NCI-H2227 (cell line): ENCODE measurements at regions not wholly inside any gene's neighbourhood (a gene's known extent, or its start where the extent isn't known, plus 50 kb on each side); places are given as distances from the start of the nearest gene placed in this dataset.
"Not testable (repeated sequence)": the region's sequence is repeated elsewhere in the genome, so short reads cannot be mapped to it uniquely, and the experiment has no call there.

Experiments used
- DNase-seq: peaks from one replicate; lab custom pipeline; 2025; ENCODE audit not compliant: unreplicated experiment; lab: John Stamatoyannopoulos, UW

DNA sequence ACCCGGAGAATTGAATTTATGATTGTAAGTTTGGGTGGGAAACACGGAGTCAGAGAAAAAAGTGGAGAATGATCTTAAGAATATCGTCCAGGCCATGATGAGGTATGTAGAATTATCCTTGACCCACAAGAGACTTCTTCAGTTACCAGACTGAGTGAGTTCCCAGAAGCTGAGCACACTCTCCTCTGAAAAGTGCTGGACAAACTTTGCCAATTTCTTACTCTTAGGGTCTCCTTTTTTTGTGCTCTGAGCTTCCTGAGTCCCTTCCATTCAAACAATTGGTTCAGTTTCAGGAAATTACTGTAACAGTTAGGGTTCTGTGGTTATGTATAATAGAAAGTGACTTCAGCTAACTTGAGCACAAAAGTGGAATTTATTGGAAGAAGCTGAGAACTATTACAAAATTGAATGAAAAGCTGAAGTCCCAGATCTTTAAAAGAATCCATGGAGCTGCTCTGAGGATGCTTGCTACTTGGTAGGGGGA, 50.6 kb upstream of the EHBP1 start:
- DNase-seq = no peak

DNA sequence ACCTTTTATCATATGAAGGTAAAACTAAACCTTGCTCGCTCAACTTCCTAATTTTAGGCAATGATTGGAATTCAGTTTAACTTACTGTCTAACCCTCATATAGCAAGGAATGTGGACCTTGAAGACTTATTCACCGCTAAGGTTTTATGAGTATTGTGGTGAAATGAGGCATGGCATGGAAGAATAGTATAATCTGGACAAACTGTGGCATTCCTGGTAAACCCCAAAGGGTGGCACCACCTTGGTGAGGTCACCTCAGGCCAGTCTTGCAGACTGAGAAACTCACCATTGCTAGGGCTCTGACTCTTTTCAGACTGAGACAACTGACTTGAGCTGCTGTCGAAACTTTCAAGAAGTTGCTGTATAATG, 51.1 kb upstream of the EHBP1 start:
- DNase-seq = no peak

DNA sequence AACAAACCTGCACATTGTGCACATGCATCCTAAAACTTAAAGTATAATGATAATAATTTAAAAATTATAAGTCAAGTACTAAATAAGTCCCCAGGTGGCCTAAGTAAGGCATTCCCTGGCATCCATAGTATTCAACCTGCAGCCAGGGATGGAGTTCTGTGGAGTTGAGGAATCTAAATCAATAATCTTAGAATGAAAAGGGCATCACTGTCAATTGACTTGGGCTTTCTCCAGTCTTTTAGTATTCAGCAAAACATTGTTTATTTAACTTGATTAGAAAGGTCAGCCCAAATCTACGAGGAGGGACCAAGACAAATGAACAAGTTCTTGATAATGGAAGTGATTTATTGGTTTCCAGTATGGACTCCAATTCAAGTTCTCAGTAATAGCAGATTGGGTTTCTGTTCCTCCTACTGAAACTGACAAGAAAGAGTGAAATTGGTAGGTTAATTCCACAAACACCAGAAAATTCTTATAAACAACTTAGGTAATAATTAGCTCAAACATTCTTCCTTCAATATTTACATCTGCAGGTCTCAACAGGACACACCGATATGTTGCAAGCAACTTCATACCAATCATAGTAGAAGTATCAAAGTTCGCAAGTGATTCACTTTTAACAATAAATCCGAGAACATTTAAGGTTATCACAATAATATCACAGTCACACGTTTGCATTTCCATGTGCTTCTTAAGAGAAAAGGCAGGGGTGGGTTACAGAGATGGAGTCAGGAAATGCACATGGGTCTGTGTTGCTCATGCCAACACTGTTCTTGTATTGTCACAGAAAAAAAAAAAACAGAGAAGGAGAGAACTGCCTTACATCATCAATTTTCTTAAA, 51.7 kb upstream of the EHBP1 start:
- DNase-seq = no peak

DNA sequence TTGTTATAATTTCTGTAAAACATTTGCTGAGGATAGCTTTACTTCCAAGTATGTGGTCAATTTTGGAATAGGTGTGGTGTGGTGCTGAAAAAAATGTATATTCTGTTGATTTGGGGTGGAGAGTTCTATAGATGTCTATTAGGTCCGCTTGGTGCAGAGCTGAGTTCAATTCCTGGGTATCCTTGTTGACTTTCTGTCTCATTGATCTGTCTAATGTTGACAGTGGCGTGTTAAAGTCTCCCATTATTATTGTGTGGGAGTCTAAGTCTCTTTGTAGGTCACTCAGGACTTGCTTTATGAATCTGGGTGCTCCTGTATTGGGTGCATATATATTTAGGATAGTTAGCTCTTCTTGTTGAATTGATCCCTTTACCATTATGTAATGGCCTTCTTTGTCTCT, 56.4 kb upstream of the EHBP1 start:
- not testable (repeated sequence) for DNase-seq

DNA sequence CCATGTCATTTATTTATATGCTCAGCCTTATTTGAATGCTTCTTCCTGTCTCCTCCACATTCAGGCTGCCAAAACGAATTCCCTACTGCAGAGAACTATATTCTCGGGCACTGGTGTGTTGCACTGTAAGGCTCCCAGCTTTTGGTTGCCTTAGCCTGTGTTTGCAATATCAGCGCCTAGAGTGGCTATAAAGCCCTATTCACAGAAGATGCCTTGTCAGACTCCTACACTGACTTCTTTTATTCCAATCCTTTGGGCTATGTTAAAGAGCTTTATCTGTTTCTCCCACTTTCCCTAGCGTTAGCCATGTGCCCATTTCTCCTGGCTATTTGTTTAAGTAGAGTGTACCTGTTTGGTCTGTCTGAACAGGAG, 62.4 kb upstream of the EHBP1 start:
- no peak for DNase-seq

DNA sequence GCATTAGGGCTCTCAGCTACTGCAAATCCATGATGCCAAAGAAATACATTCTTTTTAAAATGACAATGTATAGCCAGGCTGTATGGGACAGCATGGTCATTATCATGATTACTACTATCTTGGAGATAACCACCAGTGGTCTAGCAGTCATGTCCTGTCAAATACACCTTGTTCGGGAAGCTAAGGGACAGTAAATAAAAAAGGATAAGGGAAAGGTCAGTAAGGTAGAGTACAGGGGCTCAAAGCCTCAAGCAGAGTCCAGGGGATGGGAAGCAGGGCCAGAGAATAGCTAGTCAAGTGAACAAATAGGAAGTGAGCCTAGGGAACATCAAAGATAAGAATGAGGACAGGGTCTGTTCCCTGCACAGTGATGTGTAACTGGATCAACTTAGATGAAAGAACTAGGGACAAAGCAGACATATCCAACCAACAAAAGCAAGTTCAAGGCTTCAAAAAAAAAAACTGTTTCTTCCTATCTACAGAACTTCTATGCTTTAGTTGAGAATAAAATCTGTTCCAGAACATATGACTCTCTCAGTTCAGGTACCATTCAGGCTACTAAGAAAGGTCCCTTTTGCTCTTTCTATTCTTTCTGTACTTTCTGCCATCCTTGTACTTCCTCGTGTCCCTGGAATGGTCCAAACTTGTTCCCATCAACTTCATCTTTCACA, 62.9 kb upstream of the EHBP1 start:
- DNase-seq = no peak

DNA sequence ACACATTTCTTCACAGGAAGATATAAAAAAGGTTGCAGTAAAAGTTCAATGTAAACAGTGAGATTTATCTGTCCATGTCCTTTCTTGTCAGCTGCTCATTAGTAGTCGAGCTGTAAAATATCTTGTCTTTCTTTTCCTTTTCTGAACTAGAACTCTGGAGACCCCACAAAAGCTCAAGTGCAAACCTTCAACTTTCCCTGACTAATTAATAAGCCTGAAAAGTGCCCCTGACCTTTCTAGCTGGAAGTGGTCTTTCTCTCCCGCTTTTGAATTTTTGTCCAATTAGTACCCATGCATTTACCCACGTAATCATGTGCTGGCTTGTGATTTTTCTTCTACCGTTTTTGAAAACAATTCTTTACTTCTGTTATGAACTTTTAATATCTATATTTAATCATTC, 63.6 kb upstream of the EHBP1 start:
- DNase-seq = no peak

DNA sequence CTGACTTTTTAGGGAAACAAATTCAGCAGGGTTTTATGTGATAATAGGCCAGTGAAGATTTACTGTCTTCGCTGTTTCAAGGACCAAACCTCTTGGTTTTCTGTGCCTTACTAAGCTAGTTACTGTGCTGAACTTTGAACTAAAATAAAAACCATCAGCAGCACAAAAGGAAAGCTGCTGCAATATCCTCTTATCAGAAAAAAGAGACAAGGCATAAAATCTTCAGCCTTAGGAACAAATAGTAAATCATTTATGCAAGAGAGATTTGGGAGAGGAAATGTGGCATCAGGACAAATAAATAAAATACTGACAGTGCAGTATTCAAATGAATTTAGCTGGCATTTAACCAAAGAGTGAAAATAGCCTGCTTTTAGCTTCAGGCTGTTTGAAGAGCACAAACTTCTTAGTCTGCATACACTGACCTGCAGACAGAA, 64.1 kb upstream of the EHBP1 start:
- DNase-seq = no peak

DNA sequence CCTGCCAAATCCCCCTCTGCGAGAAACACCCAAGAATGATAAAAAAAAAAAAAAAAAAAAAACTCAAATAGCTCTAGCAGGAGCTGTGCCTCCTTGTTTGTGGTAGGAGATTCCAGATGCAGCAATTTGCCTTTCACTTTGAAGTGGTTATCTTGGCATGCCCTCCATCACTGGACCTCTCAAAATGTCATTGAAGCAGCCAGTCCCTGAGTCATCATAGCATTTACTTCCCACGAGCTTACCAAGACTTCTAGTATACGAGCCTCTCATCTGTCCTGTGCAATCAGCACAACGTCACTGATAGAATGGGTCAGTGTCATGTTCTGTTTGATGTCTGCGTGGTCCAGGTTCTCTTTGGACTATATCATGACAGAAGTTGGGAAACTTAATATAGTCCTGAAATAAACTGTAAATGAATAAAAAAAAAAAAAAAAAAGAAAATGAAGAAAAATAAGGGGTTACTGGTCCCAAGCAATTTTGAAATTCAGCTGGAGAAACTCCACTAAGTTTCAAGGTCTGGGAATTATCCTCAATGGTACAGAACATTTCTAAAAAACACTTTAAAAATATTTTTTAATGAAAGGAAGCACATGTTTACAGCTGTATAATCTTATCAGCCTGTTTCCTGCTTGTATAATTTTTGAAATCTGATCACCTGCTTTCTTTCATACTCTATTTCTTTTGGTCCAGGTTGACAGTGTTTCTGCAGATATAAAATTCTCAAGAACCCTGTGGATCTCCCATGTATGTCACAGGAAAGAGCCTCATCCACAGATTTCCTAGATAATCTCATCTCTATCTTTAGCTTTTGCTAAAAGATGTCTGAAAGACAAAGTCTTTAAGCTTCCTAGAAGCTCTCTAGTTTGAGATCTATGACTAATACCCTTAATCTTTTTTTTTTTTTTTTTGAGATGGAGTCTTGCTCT, 74.1 kb upstream of the EHBP1 start:
- no peak for DNase-seq

DNA sequence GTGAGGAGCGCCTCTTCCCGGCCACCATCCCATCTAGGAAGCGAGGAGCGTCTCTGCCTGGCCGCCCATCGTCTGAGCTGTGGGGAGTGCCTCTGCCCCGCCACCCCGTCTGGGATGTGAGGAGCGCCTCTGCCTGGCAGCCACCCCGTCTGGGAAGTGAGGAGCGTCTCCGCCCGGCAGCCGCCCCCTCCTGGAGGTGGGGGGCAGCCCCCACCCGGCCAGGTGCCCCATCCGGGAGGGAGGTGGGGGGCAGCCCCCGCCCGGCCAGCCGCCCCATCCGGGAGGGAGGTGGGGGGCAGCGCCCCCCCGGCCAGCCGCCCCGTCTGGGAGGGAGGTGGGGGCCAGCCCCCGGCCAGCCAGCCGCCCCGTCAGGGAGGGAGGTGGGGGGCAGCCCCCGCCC, 75.3 kb upstream of the EHBP1 start:
- not testable (repeated sequence) for DNase-seq

DNA sequence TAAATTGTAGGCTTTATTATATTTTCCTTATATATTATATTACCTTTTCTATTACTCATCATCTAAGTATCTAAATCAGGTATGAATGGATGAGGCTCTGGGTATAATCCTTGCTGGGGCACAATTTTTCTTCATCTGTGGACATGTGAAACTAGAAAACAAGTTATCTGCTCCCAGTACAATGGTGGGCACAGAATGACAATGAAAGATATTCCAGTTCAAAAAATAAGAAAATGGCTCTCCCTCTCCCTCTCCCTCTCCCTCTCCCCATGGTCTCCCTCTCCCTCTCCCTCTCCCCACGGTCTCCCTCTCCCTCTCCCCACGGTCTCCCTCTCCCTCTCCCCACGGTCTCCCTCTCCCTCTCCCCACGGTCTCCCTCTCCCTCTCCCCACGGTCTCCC, 76.2 kb upstream of the EHBP1 start:
- DNase-seq = not testable (repeated sequence)

DNA sequence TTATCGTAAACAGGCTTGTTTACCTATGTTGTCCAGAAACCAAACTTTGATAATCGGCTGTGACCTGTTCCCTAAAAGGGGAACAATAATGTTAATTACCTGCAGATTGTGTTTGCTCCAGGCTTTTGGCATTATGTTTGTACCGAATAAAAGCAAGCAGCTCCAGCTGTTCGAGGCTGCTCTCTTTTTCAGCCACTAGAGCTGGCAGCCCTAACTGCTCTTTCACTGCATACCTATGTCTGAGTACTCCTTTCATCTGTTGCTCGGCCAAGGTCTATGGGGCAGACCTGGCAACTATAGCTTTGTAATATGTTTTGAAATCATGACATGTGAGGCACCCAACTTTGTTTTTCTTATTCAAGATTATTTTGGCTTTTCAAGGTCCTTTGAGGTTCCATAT, 77.8 kb upstream of the EHBP1 start:
- no peak for DNase-seq

DNA sequence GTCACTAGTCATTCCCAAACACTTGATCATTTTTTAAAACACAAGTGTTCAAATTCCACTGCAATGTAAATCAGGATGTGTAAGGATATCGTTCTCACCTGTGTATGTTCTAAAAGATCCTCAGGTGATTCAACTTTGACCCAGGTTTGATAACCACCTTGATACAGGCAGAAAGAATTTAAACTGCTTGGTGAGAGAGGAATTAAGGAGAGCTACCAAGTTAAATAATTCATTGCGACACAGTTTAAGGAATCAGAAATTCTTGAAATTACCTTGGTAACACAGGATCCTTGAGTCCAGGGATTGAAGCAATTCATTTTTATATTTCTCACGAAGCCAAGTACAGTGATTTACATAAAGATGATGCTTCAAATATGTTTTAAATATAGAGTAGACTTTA, 80.7 kb upstream of the EHBP1 start:
- no peak for DNase-seq

DNA sequence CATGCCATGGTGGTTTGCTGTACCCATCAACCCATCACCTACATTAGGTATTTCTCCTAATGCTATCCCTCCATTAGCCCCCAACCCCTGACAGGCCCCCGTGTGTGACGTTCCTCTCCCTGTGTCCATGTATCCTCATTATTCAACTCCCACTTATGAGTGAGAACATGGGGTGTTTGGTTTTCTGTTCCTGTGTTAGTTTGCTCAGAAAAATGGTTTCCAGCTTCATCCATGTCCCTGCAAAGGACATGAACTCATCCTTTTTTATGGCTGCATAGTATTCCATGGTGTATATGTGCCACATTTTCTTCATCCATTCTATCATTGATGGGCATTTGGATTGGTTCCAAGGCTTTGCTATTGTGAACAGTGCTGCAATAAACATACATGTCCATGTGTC, 89.0 kb upstream of the EHBP1 start:
- DNase-seq = not testable (repeated sequence)

DNA sequence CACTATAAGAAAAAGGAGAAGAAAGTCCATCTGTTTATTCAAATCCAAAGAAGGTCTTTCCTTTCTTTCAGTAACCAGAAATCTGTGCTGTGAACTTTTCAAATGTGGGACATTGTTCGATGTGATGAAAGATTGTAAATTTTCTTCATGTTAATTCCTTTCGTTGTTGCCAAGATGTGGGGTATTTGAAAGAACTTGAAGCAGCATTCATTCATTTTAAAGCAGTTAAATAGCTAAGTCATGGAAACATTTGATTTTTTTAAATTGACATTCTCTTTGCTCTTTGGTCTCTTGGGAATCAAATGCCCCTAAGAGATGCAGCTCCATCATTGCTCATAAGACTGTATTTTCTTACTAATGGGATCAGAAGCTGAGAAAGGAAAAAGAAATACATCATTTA, 93.7 kb upstream of the EHBP1 start:
- no peak for DNase-seq

DNA sequence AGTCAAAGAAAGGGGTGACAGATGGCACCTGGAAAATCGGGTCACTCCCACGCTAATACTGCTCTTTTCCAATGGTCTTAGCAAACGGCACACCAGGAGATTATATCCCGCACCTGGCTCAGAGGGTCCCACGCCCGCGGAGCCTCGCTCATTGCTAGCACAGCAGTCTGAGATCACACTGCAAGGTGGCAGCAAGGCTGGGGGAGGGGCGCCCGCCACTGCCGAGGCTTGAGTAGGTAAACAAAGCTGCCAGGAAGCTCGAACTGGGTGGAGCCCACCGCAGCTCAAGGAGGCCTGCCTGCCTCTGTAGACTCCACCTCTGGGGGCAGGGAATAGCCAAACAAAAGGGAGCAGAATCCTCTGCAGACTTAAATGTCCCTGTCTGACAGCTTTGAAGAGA, 99.5 kb upstream of the TMEM17 start:
- not testable (repeated sequence) for DNase-seq

DNA sequence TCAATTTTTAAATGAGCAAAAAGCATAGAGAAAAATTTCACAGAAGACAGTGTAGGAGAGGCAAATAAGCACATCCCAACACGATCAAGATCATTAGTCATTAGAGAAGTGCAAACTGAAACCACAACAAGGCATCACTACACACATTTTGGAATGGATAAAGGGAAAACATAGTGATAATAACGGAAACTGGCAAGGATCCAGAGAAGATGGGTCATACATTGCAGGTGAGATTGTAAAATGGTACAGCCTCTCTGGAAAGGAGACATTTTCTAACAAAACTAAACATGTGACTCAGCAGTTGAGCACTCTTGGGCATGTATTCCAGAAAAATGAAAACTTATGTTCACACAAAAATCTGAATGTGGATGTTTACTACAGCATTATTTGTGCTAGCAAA, 98.3 kb upstream of the TMEM17 start:
- DNase-seq = no peak

DNA sequence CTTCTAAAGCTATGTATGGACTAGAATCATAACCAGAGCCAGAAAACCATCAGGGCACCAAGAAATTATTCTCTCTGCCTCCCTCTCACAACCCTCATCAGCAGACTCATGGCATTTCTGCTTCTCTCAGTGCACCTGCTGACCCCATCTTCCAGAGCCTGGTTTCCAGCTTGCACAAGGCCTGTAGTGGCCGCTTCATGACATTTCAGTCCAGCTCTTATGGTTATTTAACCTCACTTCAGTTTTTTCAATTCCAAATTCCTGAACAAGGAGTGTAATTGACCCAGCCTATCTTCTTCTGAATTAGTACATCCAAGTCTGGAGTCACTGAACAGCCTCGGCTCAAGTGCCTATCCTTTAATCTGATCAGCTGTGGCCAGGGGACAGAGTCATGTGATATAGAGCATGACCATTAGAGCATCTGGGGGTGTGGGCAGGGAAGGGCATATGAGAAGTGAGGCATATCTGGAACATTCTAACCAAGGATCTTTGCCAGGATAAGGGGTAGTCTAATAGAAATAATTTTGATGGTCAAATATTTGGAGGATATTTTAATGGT, 97.2 kb upstream of the TMEM17 start:
- DNase-seq = no peak

DNA sequence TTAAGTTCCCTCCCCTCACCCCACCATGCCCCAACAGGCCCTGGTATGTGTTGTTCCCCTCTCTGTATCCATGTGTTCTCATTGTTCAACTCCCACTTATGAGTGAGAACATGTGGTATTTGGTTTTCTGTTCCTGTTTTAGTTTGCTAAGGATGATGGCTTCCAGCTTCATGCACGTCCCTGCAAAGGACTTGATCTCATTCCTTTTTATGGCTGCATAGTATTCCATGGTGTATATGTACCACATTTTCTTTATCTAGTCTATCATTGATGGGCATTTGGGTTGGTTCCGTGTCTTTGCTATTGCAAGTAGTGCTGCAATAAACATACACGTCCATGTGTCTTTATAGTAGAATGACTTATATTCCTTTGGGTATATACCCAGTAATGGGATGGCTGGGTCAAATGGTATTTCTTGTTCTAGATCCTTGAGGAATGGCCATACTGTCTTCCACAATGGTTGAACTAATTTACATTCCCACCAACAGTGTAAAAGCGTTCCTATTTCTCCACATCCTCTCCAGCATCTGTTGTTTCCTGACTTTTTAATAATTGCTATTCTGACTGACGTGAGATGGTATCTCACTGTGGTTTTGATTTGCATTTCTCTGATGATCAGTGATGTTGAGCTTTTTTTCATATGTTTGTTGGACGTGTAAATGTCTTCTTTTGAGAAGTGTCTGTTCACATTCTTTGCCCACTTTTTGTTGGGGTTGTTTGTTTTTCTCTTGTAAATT, 93.8 kb upstream of the TMEM17 start:
- DNase-seq = not testable (repeated sequence)

DNA sequence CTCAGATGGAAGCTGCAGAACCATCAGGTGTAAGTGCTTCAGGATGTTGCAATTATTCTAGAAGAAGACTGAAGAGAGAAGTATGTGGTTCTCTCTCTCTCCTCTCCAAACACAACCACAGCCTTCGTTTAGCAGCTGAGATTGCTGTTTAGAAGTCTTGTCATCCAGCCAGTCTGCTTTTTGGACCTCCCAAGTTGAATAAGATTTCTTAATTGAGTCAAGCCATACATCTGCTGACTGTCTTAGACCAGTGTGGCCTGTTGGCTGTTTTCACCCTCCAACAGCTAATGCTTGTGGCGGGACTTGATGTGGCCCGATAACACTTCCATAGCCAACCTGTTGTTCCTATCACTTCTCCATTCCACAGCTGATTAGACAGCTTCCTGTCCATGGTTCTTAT, 91.3 kb upstream of the TMEM17 start:
- no peak for DNase-seq
